NT2/D1 (cell line): ENCODE measurements at regions not wholly inside any gene's neighbourhood (a gene's known extent, or its start where the extent isn't known, plus 50 kb on each side); places are given as distances from the start of the nearest gene placed in this dataset.

ENCODE experiments used
- DNase-seq: peaks from one replicate; pipeline ENCODE4 v3.0.0-alpha.2; 2011; ENCODE audit warnings: low read depth, low spot score
- H3K27me3 ChIP-seq: 2 replicates; pipeline ENCODE4 v1.6.0; 2011; ENCODE audit warnings: mild to moderate bottlenecking; ENCODE audit not compliant: insufficient read length, insufficient read depth
- H3K36me3 ChIP-seq: 2 replicates; pipeline ENCODE4 v1.6.1; 2011; ENCODE audit warnings: mild to moderate bottlenecking, low read length, mixed read lengths; ENCODE audit not compliant: insufficient read depth, insufficient read length
- H3K4me1 ChIP-seq: 2 replicates; pipeline ENCODE4 v1.5.1; 2011; ENCODE audit not compliant: insufficient read depth, insufficient read length
- H3K4me3 ChIP-seq: 2 replicates; pipeline ENCODE4 v1.5.1; 2011; ENCODE audit warnings: low read depth; ENCODE audit not compliant: insufficient read length
- H3K9ac ChIP-seq: 2 replicates; pipeline ENCODE4 v1.6.0; 2011; ENCODE audit warnings: low read depth; ENCODE audit not compliant: insufficient read length
- H3K9me3 ChIP-seq: 2 replicates; pipeline ENCODE4 v1.5.1; 2011; ENCODE audit warnings: mild to moderate bottlenecking, low read length; ENCODE audit not compliant: insufficient read depth
- SUZ12 ChIP-seq: IDR thresholded peaks from 2 replicates; pipeline ENCODE4 v1.6.1; 2011; ENCODE audit not compliant: insufficient read length, insufficient read depth; ENCODE audit errors: extremely low read depth
- YY1 ChIP-seq: IDR thresholded peaks from 2 replicates; pipeline ENCODE4 v1.6.1; 2011; ENCODE audit not compliant: insufficient read length, insufficient read depth
- ZNF274 ChIP-seq: IDR thresholded peaks from 2 replicates; pipeline ENCODE4 v1.6.1; 2011; ENCODE audit warnings: mild to moderate bottlenecking, low read depth, low read length

GRCh38 chr2:45173513-45173912 lies 164.3 kb upstream of the SIX2 start:
- H3K4me3 ChIP-seq, result no peak overlapping the region
- no peaks in the 10 kb centered on the region for H3K9me3 ChIP-seq
- no peak for TF ChIP-seq SUZ12
- TF ChIP-seq ZNF274, result no peak
- no peak for TF ChIP-seq YY1
- no peaks in the 10 kb centered on the region for H3K36me3 ChIP-seq
- no peak for DNase-seq
- peaks cover 39% of the 10 kb centered on the region for H3K27me3 ChIP-seq
- no peak overlapping the region for H3K9ac ChIP-seq
- no peaks in the 10 kb centered on the region for H3K4me1 ChIP-seq

- no peaks in the 10 kb centered on the region for H3K36me3 ChIP-seq
- TF ChIP-seq YY1 (no peak), SUZ12 (no peak), ZNF274 (no peak)
- H3K9me3 ChIP-seq, result no peaks in the 10 kb centered on the region
- no peak overlapping the region for H3K4me3 ChIP-seq
- H3K4me1 ChIP-seq, result no peaks in the 10 kb centered on the region
- no peak overlapping the region for H3K9ac ChIP-seq
- DNase-seq, result no peak
- peaks cover 45% of the 10 kb centered on the region for H3K27me3 ChIP-seq
Observed at GRCh38 chr2:45172760-45173392, 163.6 kb upstream of the SIX2 start.

GRCh38 chr2:45172142-45172541 lies 162.9 kb upstream of the SIX2 start:
- no peak for DNase-seq
- H3K36me3 ChIP-seq, result no peaks in the 10 kb centered on the region
- H3K9me3 ChIP-seq, result no peaks in the 10 kb centered on the region
- H3K27me3 ChIP-seq, result peaks cover 52% of the 10 kb centered on the region
- no peak overlapping the region for H3K9ac ChIP-seq
- H3K4me1 ChIP-seq, result no peaks in the 10 kb centered on the region
- no peak overlapping the region for H3K4me3 ChIP-seq
- no peak for TF ChIP-seq YY1
- TF ChIP-seq ZNF274, result no peak
- no peak for TF ChIP-seq SUZ12

GRCh38 chr2:45171136-45171501 lies 161.9 kb upstream of the SIX2 start:
- no peaks in the 10 kb centered on the region for H3K9me3 ChIP-seq
- peaks cover 55% of the 10 kb centered on the region for H3K27me3 ChIP-seq

GRCh38 chr2:45170191-45171135 lies 161.2 kb upstream of the SIX2 start:
- no peak for DNase-seq
- Histone ChIP-seq H3K9me3 (no peaks in the 10 kb centered on the region), H3K36me3 (no peaks in the 10 kb centered on the region), H3K9ac (peak overlapping the region; percentile 79), H3K4me3 (peak overlapping the region; percentile 51), H3K4me1 (no peaks in the 10 kb centered on the region), H3K27me3 (peaks cover 55% of the 10 kb centered on the region)
- TF ChIP-seq YY1 (no peak), SUZ12 (no peak), ZNF274 (no peak)

More at GRCh38 chr2:45171136-45171501, 161.9 kb upstream of the SIX2 start:
- no peak overlapping the region for H3K9ac ChIP-seq
- TF ChIP-seq YY1, result no peak
- TF ChIP-seq ZNF274, result no peak
- TF ChIP-seq SUZ12, result no peak
- H3K4me3 ChIP-seq, result no peak overlapping the region
- no peaks in the 10 kb centered on the region for H3K36me3 ChIP-seq
- no peaks in the 10 kb centered on the region for H3K4me1 ChIP-seq
- DNase-seq, result no peak

GRCh38 chr2:45169339-45170190 lies 160.3 kb upstream of the SIX2 start:
- no peaks in the 10 kb centered on the region for H3K9me3 ChIP-seq
- TF ChIP-seq ZNF274 (no peak), SUZ12 (peak; percentile 67)
- H3K27me3 ChIP-seq, result peaks cover 57% of the 10 kb centered on the region
- H3K4me3 ChIP-seq, result peak overlapping the region; percentile 51
- no peaks in the 10 kb centered on the region for H3K36me3 ChIP-seq
- H3K9ac ChIP-seq, result peak overlapping the region; percentile 79
- DNase-seq, result no peak
- no peaks in the 10 kb centered on the region for H3K4me1 ChIP-seq
